ENCODE measurements at regions not wholly inside any gene's neighbourhood (a gene's known extent, or its start where the extent isn't known, plus 50 kb on each side); places are given as distances from the start of the nearest gene placed in this dataset.

- DNase-seq (ENCODE audit: low read depth): no peak
- H3K4me3 ChIP-seq (ENCODE audit: low read depth, low read length): no peak overlapping the region
- no peak for TF ChIP-seq CTCF (conservative IDR thresholded peaks at IDR 0.05; ENCODE audit: low read depth, low read length)
Observed at GRCh38 chr2:199693861-199694260, 157.1 kb downstream of the FTCDNL1 start.

GRCh38 chr2:199692489-199692888 is 158.5 kb downstream of the FTCDNL1 start:
- no peak for TF ChIP-seq CTCF (conservative IDR thresholded peaks at IDR 0.05; ENCODE audit: low read depth, low read length)
- peak; percentile 1 for DNase-seq (ENCODE audit: low read depth)
- no peak overlapping the region for H3K4me3 ChIP-seq (ENCODE audit: low read depth, low read length)

DNA sequence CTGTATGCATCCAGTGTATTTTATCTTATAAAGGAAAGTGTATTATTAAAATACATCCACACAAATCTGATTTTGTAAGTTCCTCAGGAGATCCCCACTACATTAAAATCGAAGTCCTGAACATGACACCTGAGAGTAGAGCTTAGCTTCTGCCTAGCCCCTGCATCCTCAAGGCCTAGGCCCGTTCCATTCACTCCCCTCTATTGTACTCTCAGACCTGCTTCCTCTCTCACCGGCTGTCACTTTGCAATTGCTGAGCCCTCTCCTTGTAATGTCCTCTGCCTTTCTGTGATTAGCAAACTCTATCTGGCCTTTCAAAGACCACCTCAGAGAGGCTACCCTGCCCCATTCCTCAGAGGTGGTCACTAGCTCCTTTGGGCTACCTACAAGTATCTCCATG is 160.8 kb downstream of the FTCDNL1 start:
- DNase-seq (ENCODE audit: low read depth): no peak
- H3K4me3 ChIP-seq (ENCODE audit: low read depth, low read length): no peak overlapping the region
- TF ChIP-seq CTCF (conservative IDR thresholded peaks at IDR 0.05; ENCODE audit: low read depth, low read length): no peak

DNA sequence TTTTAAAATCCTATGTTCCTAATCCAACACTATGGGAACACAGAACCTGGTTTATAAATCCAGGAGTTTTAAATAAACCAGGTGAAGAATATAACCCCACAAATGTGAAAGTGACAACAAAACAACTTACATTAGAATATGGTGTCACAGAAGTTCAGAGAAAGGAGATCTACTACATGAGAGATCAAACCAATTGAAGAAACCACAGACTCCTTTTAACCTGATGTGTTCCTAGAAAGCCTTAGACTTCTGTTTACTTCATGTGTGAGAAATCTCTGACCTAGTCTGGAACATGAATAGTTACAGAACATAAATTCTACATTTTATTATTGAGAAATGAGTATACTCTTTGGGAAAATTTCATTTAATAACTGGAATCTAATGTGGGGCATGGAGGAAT is 165.3 kb downstream of the FTCDNL1 start:
- no peak for TF ChIP-seq CTCF (conservative IDR thresholded peaks at IDR 0.05; ENCODE audit: low read depth, low read length)
- no peak for DNase-seq (ENCODE audit: low read depth)
- H3K4me3 ChIP-seq (ENCODE audit: low read depth, low read length): no peak overlapping the region

- no peak overlapping the region for H3K4me3 ChIP-seq (ENCODE audit: low read depth, low read length)
- DNase-seq (ENCODE audit: low read depth): no peak
- TF ChIP-seq CTCF (conservative IDR thresholded peaks at IDR 0.05; ENCODE audit: low read depth, low read length): no peak
Observed at GRCh38 chr2:199684832-199685231, 166.2 kb downstream of the FTCDNL1 start.

GRCh38 chr2:199684168-199684567 is 166.8 kb downstream of the FTCDNL1 start:
- DNase-seq (ENCODE audit: low read depth): no peak
- TF ChIP-seq CTCF (conservative IDR thresholded peaks at IDR 0.05; ENCODE audit: low read depth, low read length): no peak
- no peak overlapping the region for H3K4me3 ChIP-seq (ENCODE audit: low read depth, low read length)

GRCh38 chr2:199682001-199682400 is 169.0 kb downstream of the FTCDNL1 start:
- H3K4me3 ChIP-seq (ENCODE audit: low read depth, low read length): no peak overlapping the region
- no peak for DNase-seq (ENCODE audit: low read depth)
- no peak for TF ChIP-seq CTCF (conservative IDR thresholded peaks at IDR 0.05; ENCODE audit: low read depth, low read length)
